SHP77 treated with DMSO at 0.1 percent for 48 hours (cell line): ENCODE measurements at regions not wholly inside any gene's neighbourhood (a gene's known extent, or its start where the extent isn't known, plus 50 kb on each side); places are given as distances from the start of the nearest gene placed in this dataset.
"Not testable (repeated sequence)": the region's sequence is repeated elsewhere in the genome, so short reads cannot be mapped to it uniquely, and the experiment has no call there.

ENCODE experiments used
- DNase-seq: peaks from one replicate; lab custom pipeline; 2025; lab: John Stamatoyannopoulos, UW

GRCh38 chr12:47348206-47348605, 268.4 kb upstream of the AMIGO2 start:
- no peak for DNase-seq

- no peak for DNase-seq
Measured at GRCh38 chr12:47346251-47347019, 266.7 kb upstream of the AMIGO2 start.

GRCh38 chr12:47343684-47344567, 264.2 kb upstream of the AMIGO2 start:
- DNase-seq: no peak

GRCh38 chr12:47340411-47341015, 260.8 kb upstream of the AMIGO2 start:
- DNase-seq: no peak

- DNase-seq: no peak
Measured at GRCh38 chr12:47337581-47337980, 257.8 kb upstream of the AMIGO2 start.

- DNase-seq: not testable (repeated sequence)
Measured at GRCh38 chr12:47333271-47333858, 253.6 kb upstream of the AMIGO2 start.

GRCh38 chr12:47328831-47329545, 249.2 kb upstream of the AMIGO2 start:
- DNase-seq: no peak

- no peak for DNase-seq
Measured at GRCh38 chr12:47326190-47326589, 246.4 kb upstream of the AMIGO2 start.

- no peak for DNase-seq
Measured at GRCh38 chr12:47323802-47324201, 244.0 kb upstream of the AMIGO2 start.

- no peak for DNase-seq
Measured at GRCh38 chr12:47321436-47321835, 241.7 kb upstream of the AMIGO2 start.

- no peak for DNase-seq
Measured at GRCh38 chr12:47319746-47320145, 240.0 kb upstream of the AMIGO2 start.

- no peak for DNase-seq
Measured at GRCh38 chr12:47318963-47319362, 239.2 kb upstream of the AMIGO2 start.

GRCh38 chr12:47317175-47317915, 237.6 kb upstream of the AMIGO2 start:
- DNase-seq: no peak

- DNase-seq: no peak
Measured at GRCh38 chr12:47316609-47317049, 236.9 kb upstream of the AMIGO2 start.

- no peak for DNase-seq
Measured at GRCh38 chr12:47314996-47315395, 235.2 kb upstream of the AMIGO2 start.

- no peak for DNase-seq
Measured at GRCh38 chr12:47312808-47313426, 233.2 kb upstream of the AMIGO2 start.

- DNase-seq: no peak
Measured at GRCh38 chr12:47312147-47312546, 232.4 kb upstream of the AMIGO2 start.

- DNase-seq: no peak
Measured at GRCh38 chr12:47311568-47311967, 231.8 kb upstream of the AMIGO2 start.

GRCh38 chr12:47311010-47311409, 231.3 kb upstream of the AMIGO2 start:
- DNase-seq: no peak

GRCh38 chr12:47308672-47309071, 228.9 kb upstream of the AMIGO2 start:
- DNase-seq: no peak
